ENCODE measurements at regions not wholly inside any gene's neighbourhood (a gene's known extent, or its start where the extent isn't known, plus 50 kb on each side); places are given as distances from the start of the nearest gene placed in this dataset.

- H3K9ac ChIP-seq (ENCODE audit: insufficient read depth in 1 of 2, low read depth in 2 of 2, low read length in 2 of 2), result no peak overlapping the region
- H2AFZ ChIP-seq (ENCODE audit: low read depth, low read length), result no peak overlapping the region
- H4K20me1 ChIP-seq (replicated peaks; ENCODE audit: control insufficient read depth, insufficient read depth, low read length), result no peaks in the 10 kb centered on the region
- no peak for FAIRE-seq
- H3K4me2 ChIP-seq (ENCODE audit: insufficient read depth, low read length), result no peak overlapping the region
- H3K79me2 ChIP-seq (ENCODE audit: control insufficient read depth, insufficient read depth, low read length), result no peaks in the 10 kb centered on the region
- H3K27me3 ChIP-seq (ENCODE audit: control insufficient read depth in 2 of 2, insufficient read depth in 2 of 2, low read length in 2 of 2), result no peaks in the 10 kb centered on the region
- in situ Hi-C loops (cut with MboI), result no loop called here
- no peaks in the 10 kb centered on the region for H3K36me3 ChIP-seq (ENCODE audit: control insufficient read depth, insufficient read depth, low read length)
- no peak for DNase-seq (ENCODE audit: extremely low read depth in 1 of 4, low spot score in 3 of 4)
- H3K27ac ChIP-seq (ENCODE audit: extremely low read depth, low read depth, low read length), result no peak overlapping the region
- H3K4me1 ChIP-seq (replicated peaks in 1 of 2; ENCODE audit: control insufficient read depth in 2 of 2, insufficient read depth in 2 of 2, low read length in 2 of 2), result no peaks in the 10 kb centered on the region
- intact Hi-C loops (cut with micrococcal nuclease), result no loop called here
- H3K9me1 ChIP-seq (ENCODE audit: control insufficient read depth, insufficient read depth, low read length), result no peaks in the 10 kb centered on the region
- ChIA-PET POLR2A (no interaction called here), CTCF (ENCODE audit: low intra/inter-chr PET ratio) (no interaction called here)
- no TSS peak for BruUV-seq (replicated peaks)
- no peak for ATAC-seq
- no peak overlapping the region for H3K4me3 ChIP-seq
- H3K9me3 ChIP-seq (replicated peaks; ENCODE audit: control insufficient read depth, insufficient read depth, low read depth, low read length), result no peaks in the 10 kb centered on the region
- TF ChIP-seq HDAC1 (IDR thresholded peaks at IDR 0.05) (no peak), PTTG1 (tag; IDR thresholded peaks at IDR 0.05; ENCODE audit: low read depth) (no peak), ZC3H4 (CRISPR knock-in tag; IDR thresholded peaks at IDR 0.05; ENCODE audit: borderline replicate concordance) (no peak), GTF3C2 (IDR thresholded peaks at IDR 0.05; ENCODE audit: borderline replicate concordance, extremely low read depth, insufficient read length) (no peak), ETV5 (CRISPR knock-in tag; IDR thresholded peaks at IDR 0.05; ENCODE audit: low read depth) (no peak), BRD9 (IDR thresholded peaks at IDR 0.05; ENCODE audit: low read depth, partially characterized antibody) (no peak), SMARCA4 (IDR thresholded peaks at IDR 0.05) (no peak), THRAP3 (IDR thresholded peaks at IDR 0.05; ENCODE audit: borderline replicate concordance) (no peak), ZNF444 (CRISPR knock-in tag; IDR thresholded peaks at IDR 0.05) (no peak), HNRNPK (IDR thresholded peaks at IDR 0.05; ENCODE audit: low read depth, low read length, poor library complexity, severe bottlenecking) (no peak), BMI1 (IDR thresholded peaks at IDR 0.05; ENCODE audit: low read length) (no peak), ELK1 (CRISPR knock-in tag; IDR thresholded peaks at IDR 0.05) (no peak), MCM7 (IDR thresholded peaks at IDR 0.05) (no peak), THRB (CRISPR knock-in tag; conservative IDR thresholded peaks at IDR 0.05) (no peak), OTX1 (CRISPR knock-in tag; IDR thresholded peaks at IDR 0.05) (no peak), SRSF3 (IDR thresholded peaks at IDR 0.05; ENCODE audit: insufficient read depth, low read length) (no peak), HLTF (IDR thresholded peaks at IDR 0.05) (no peak), ZNF282 (CRISPR knock-in tag; IDR thresholded peaks at IDR 0.05) (no peak)
Measured at GRCh38 chr4:20383283-20383682, 131.6 kb downstream of the SLIT2 start.
